Large intestine (tissue), 3 donors: ENCODE measurements at regions not wholly inside any gene's neighbourhood (a gene's known extent, or its start where the extent isn't known, plus 50 kb on each side); places are given as distances from the start of the nearest gene placed in this dataset.

ENCODE experiments used
- DNase-seq, 2 donors: peaks; one replicate each; pipeline versions ENCODE4 v3.0.0 to v3.0.0-alpha.2; 2013
- H3K27ac ChIP-seq: one replicate; pipeline ENCODE4 v1.5.1; 2013; ENCODE audit warnings: low read length
- H3K27me3 ChIP-seq: 2 replicates; pipeline ENCODE4 v1.6.1; 2013; ENCODE audit warnings: low read length; ENCODE audit not compliant: control insufficient read depth, insufficient read depth
- H3K36me3 ChIP-seq: 2 replicates; pipeline ENCODE4 v1.6.1; 2013; ENCODE audit warnings: low read length; ENCODE audit not compliant: control insufficient read depth, insufficient read depth
- H3K4me1 ChIP-seq: one replicate; pipeline ENCODE4 v1.6.1; 2013; ENCODE audit warnings: low read length; ENCODE audit not compliant: control insufficient read depth, insufficient read depth
- H3K4me3 ChIP-seq: one replicate; pipeline ENCODE4 v1.5.1; 2013; ENCODE audit warnings: low read length
- H3K9me3 ChIP-seq: one replicate; pipeline ENCODE4 v1.6.1; 2013; ENCODE audit warnings: mild to moderate bottlenecking, low read depth, low read length, moderate library complexity; ENCODE audit not compliant: control insufficient read depth
- WGBS: methylation state at CpG from one replicate; pipeline ENCODE4 v1.1.5; 2013; ENCODE audit warnings: low lambda C conversion rate; ENCODE audit not compliant: insufficient coverage; 5-methylcytosine and 5-hydroxymethylcytosine counted together

- 93% methylated on average over 2 of the region's 2 CpGs for WGBS
- no peaks in the 10 kb centered on the region for H3K36me3 ChIP-seq
- no peaks in the 10 kb centered on the region for H3K27me3 ChIP-seq
- H3K27ac ChIP-seq, result no peak overlapping the region
- no peak for DNase-seq
- H3K9me3 ChIP-seq, result no peaks in the 10 kb centered on the region
- H3K4me1 ChIP-seq, result no peaks in the 10 kb centered on the region
- H3K4me3 ChIP-seq, result no peak overlapping the region
These were observed 56.7 kb upstream of the HTR1A start for GRCh38 chr5:64018966-64019365.

GRCh38 chr5:64015824-64016223, 53.6 kb upstream of the HTR1A start:
- H3K4me1 ChIP-seq, result no peaks in the 10 kb centered on the region
- WGBS, result no CpG with 5 or more reads among the region's 1 CpG

More at GRCh38 chr5:64015824-64016223, 53.6 kb upstream of the HTR1A start:
- H3K27ac ChIP-seq, result no peak overlapping the region
- H3K4me3 ChIP-seq, result no peak overlapping the region
- no peaks in the 10 kb centered on the region for H3K27me3 ChIP-seq
- H3K9me3 ChIP-seq, result no peaks in the 10 kb centered on the region
- no peak for DNase-seq
- H3K36me3 ChIP-seq, result no peaks in the 10 kb centered on the region
